Spleen (tissue), 7 donors: ENCODE measurements at regions not wholly inside any gene's neighbourhood (a gene's known extent, or its start where the extent isn't known, plus 50 kb on each side); places are given as distances from the start of the nearest gene placed in this dataset.
"Not testable (repeated sequence)": the region's sequence is repeated elsewhere in the genome, so short reads cannot be mapped to it uniquely, and the experiment has no call there.

ENCODE experiments used
- CTCF ChIP-seq, 11 experiments: fragments of 200-600 bp in 7 of 11; fragments of 450-650 bp in 4 of 11; sonication (generic) in 4 of 11; IDR thresholded peaks in 8 of 11; conservative IDR thresholded peaks in 3 of 11; 1 replicate in 7 of 11; 2 replicates in 4 of 11; pipeline versions ENCODE4 v1.4.0 to v1.8.0; 2016 to 2021; ENCODE audit warnings: antibody characterized with exemption in 11 of 11, inconsistent platforms in 4 of 11, mild to moderate bottlenecking in 1 of 11
- POLR2A ChIP-seq, 3 donors: fragments of 450-650 bp; IDR thresholded peaks; one replicate each; pipeline ENCODE4 v1.5.1; 2017; ENCODE audit warnings: antibody characterized with exemption in 3 of 3, mild to moderate bottlenecking in 1 of 3
- POLR2AphosphoS5 ChIP-seq, 3 donors: sonication (generic); formaldehyde crosslinking; IDR thresholded peaks; one replicate each; pipeline ENCODE4 v1.5.1; 2017; ENCODE audit warnings: antibody characterized with exemption in 3 of 3
- donor health status: DM: no; HTN: no; CAD: no; lungs with moderate emphysema.
- donor health status: DM: no; HTN: no; CAD: no.
- donor health status: DM: no; HTN: no; CAD: no.

GRCh38 chr14:106365371-106365770, 839.0 kb downstream of the TMEM121 start:
- not testable (repeated sequence) for TF ChIP-seq CTCF (IDR thresholded peaks at IDR 0.05 in 8 of 11, conservative IDR thresholded peaks at IDR 0.05 in 3 of 11); POLR2A (IDR thresholded peaks at IDR 0.05); POLR2AphosphoS5 (IDR thresholded peaks at IDR 0.05)
